ENCODE measurements at regions not wholly inside any gene's neighbourhood (a gene's known extent, or its start where the extent isn't known, plus 50 kb on each side); places are given as distances from the start of the nearest gene placed in this dataset.
A peak's percentile ranks its signal among the peaks of the same experiment; 100 is the strongest.

DNA sequence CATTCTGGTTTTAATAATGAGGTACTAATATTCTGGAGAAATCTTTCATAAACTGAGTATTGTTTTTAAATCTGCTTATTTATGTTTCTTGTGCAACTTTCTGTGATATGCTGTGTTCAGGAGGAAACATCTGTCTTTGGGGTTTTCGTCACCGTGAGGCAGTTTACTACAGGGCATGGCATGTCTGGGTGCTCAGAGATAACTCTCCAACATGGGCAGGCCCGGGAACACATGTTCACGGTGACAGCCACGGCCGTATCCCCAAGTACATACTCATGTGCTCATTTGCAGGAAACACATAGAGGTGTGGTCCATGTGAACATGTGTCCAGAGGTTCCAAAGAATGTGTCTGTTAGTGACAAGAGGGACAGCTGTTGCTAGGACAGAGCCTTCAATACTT is 62.1 kb upstream of the CNKSR3 start:
- H3K4me3 ChIP-seq (ENCODE audit: low read depth, low read length) = no peak overlapping the region
- peak; percentile 43 for FAIRE-seq
- H3K27me3 ChIP-seq (ENCODE audit: control insufficient read depth, insufficient read depth, low read length) = peaks cover 1% of the 10 kb centered on the region
- no peak for DNase-seq (ENCODE audit: low read depth)
- no peaks in the 10 kb centered on the region for H3K36me3 ChIP-seq (ENCODE audit: control insufficient read depth, insufficient read depth, low read length)
- TF ChIP-seq, protein P1, sequence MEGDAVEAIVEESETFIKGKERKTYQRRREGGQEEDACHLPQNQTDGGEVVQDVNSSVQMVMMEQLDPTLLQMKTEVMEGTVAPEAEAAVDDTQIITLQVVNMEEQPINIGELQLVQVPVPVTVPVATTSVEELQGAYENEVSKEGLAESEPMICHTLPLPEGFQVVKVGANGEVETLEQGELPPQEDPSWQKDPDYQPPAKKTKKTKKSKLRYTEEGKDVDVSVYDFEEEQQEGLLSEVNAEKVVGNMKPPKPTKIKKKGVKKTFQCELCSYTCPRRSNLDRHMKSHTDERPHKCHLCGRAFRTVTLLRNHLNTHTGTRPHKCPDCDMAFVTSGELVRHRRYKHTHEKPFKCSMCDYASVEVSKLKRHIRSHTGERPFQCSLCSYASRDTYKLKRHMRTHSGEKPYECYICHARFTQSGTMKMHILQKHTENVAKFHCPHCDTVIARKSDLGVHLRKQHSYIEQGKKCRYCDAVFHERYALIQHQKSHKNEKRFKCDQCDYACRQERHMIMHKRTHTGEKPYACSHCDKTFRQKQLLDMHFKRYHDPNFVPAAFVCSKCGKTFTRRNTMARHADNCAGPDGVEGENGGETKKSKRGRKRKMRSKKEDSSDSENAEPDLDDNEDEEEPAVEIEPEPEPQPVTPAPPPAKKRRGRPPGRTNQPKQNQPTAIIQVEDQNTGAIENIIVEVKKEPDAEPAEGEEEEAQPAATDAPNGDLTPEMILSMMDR (IDR thresholded peaks at IDR 0.05; ENCODE audit: insufficient read depth, low read length, severe bottlenecking) = no peak

- TF ChIP-seq, protein P1 (IDR thresholded peaks at IDR 0.05; ENCODE audit: insufficient read depth, low read length, severe bottlenecking) = no peak
- Histone ChIP-seq H3K36me3 (ENCODE audit: control insufficient read depth, insufficient read depth, low read length) (no peaks in the 10 kb centered on the region), H3K4me3 (ENCODE audit: low read depth, low read length) (no peak overlapping the region), H3K27me3 (ENCODE audit: control insufficient read depth, insufficient read depth, low read length) (peaks cover 1% of the 10 kb centered on the region)
- FAIRE-seq (no peak), DNase-seq (ENCODE audit: low read depth) (peak; percentile 30)
Measured at GRCh38 chr6:154578004-154578559, 67.6 kb upstream of the CNKSR3 start.

GRCh38 chr6:154579046-154579445 is 68.6 kb upstream of the CNKSR3 start:
- Histone ChIP-seq H3K4me3 (ENCODE audit: low read depth, low read length) (no peak overlapping the region), H3K27me3 (ENCODE audit: control insufficient read depth, insufficient read depth, low read length) (peaks cover 1% of the 10 kb centered on the region), H3K36me3 (ENCODE audit: control insufficient read depth, insufficient read depth, low read length) (no peaks in the 10 kb centered on the region)
- DNase-seq (ENCODE audit: low read depth) (no peak), FAIRE-seq (no peak)
- TF ChIP-seq, protein P1 (IDR thresholded peaks at IDR 0.05; ENCODE audit: insufficient read depth, low read length, severe bottlenecking) = no peak

GRCh38 chr6:154579485-154579884 is 69.0 kb upstream of the CNKSR3 start:
- Histone ChIP-seq H3K4me3 (ENCODE audit: low read depth, low read length) (no peak overlapping the region), H3K27me3 (ENCODE audit: control insufficient read depth, insufficient read depth, low read length) (peaks cover 1% of the 10 kb centered on the region), H3K36me3 (ENCODE audit: control insufficient read depth, insufficient read depth, low read length) (no peaks in the 10 kb centered on the region)
- no peak for FAIRE-seq
- peak; percentile 66 for DNase-seq (ENCODE audit: low read depth)
- TF ChIP-seq, protein P1 (IDR thresholded peaks at IDR 0.05; ENCODE audit: insufficient read depth, low read length, severe bottlenecking) = no peak

DNA sequence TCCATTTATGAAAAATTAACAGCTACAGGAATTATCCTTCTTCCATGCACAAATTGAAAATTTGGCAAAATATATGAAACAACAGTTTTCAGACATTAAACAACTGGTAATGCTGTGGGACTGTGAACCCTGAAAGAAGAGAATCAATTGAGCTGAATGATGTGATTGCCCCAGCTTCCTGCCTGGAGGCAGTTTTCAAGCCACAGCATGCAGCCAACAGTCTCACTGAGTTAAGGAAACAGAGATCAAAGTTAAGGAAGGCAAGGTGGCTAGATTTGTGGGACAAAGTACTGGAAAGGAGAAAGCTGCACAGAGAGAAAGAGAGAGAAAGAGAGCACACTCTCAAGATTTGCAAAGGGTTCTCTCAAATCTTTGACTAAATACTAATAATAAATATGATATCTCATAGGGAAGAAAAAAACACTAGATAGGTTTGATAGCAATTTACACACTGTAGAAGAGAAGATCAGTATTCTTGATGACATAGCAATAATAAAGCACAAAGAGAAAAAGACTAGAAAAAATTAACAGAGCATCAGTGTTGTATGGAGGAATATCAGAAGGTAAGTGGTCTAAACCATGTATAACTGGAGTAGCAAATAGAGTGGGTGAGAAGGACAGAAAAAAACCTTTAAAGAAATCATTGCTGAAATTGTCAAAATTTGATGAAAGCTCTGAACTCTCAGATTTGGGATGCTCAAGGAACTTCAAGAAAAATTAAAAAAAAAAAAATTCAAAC is 70.1 kb upstream of the CNKSR3 start:
- peak; percentile 75 for DNase-seq (ENCODE audit: low read depth)
- TF ChIP-seq, protein P1 (IDR thresholded peaks at IDR 0.05; ENCODE audit: insufficient read depth, low read length, severe bottlenecking) = no peak
- no peak for FAIRE-seq

More for the DNA sequence above, 70.1 kb upstream of the CNKSR3 start:
- peaks cover 1% of the 10 kb centered on the region for H3K27me3 ChIP-seq (ENCODE audit: control insufficient read depth, insufficient read depth, low read length)
- no peak overlapping the region for H3K4me3 ChIP-seq (ENCODE audit: low read depth, low read length)
- no peaks in the 10 kb centered on the region for H3K36me3 ChIP-seq (ENCODE audit: control insufficient read depth, insufficient read depth, low read length)

Measured in bronchial epithelial cell (primary cell).